ENCODE measurements at regions not wholly inside any gene's neighbourhood (a gene's known extent, or its start where the extent isn't known, plus 50 kb on each side); places are given as distances from the start of the nearest gene placed in this dataset.
"Not testable (repeated sequence)": the region's sequence is repeated elsewhere in the genome, so short reads cannot be mapped to it uniquely, and the experiment has no call there.

DNA sequence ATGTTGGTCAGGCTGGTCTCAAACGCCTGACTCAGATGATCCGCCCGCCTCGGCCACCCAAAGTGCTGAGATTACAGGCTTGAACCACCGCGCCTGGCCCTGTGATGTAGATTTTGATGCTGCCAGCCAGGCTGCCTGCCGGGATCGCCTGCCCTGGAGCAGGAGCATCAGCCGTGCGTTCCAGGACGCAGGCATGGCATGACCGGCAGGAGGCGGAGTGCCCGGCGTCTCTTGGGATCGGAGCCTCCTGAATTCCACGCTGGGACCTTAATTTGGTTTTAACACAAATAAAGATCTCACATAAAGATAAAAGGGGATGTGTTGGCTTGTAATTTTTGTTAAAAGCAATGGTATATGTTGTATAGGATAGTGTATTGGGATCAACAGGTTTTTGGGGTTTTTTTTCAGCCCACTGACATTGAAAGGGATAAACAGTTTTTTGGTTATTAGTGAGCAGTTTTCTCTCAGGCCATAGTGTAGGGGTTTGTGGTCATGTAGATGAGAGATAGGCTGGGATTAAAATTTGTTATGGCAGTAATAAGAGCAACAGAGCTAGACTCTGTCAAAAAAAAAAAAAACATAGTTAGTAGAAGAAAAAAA lies 1406.4 kb downstream of the UQCRFS1 start:
- 93 to 98% methylated on average over 10 to 17 of the region's 17 CpGs for WGBS, 2 donors
- Histone ChIP-seq H3K27ac (no peak overlapping the region), H3K4me1 (no peaks in the 10 kb centered on the region), H3K36me3 (replicated peaks in 1 of 2; ENCODE audit: insufficient read depth in 1 of 2, low read depth in 2 of 2) (no peaks in the 10 kb centered on the region), H3K4me3 (no peak overlapping the region), H3K27me3 (no peaks in the 10 kb centered on the region), H3K9me3 (peaks cover 0 to 5% (median 0%) of the 10 kb centered on the region in 3 donors)
- intact Hi-C loops (cut with DNase I) = no loop called here
- no peak for ATAC-seq
- TF ChIP-seq, protein P1, sequence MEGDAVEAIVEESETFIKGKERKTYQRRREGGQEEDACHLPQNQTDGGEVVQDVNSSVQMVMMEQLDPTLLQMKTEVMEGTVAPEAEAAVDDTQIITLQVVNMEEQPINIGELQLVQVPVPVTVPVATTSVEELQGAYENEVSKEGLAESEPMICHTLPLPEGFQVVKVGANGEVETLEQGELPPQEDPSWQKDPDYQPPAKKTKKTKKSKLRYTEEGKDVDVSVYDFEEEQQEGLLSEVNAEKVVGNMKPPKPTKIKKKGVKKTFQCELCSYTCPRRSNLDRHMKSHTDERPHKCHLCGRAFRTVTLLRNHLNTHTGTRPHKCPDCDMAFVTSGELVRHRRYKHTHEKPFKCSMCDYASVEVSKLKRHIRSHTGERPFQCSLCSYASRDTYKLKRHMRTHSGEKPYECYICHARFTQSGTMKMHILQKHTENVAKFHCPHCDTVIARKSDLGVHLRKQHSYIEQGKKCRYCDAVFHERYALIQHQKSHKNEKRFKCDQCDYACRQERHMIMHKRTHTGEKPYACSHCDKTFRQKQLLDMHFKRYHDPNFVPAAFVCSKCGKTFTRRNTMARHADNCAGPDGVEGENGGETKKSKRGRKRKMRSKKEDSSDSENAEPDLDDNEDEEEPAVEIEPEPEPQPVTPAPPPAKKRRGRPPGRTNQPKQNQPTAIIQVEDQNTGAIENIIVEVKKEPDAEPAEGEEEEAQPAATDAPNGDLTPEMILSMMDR (IDR thresholded peaks at IDR 0.05) = no peak
- no peak for TF ChIP-seq POLR2A (IDR thresholded peaks at IDR 0.05)
- DNase-seq = no peak

DNA sequence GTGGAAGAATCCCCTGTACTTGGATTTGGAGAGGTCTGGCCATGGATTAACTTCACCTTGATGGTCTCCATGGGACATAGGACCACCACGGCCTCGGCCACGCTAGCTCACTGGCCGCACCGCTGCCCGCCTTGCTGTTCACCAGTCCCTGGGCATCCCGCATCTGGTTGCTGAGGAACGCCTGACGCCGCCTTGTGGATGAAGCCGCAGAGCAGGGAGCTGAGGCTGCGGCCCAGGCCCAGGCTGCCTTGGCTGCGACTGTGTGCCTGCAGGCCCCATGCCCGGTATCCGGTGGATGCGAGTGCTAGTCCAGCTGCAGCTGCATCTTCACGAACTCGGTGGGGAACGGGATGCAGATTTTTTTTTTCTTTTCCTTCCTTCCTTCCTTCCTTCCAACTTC lies 1407.1 kb downstream of the UQCRFS1 start:
- intact Hi-C loops (cut with DNase I) = no loop called here
- H3K4me1 ChIP-seq = no peaks in the 10 kb centered on the region
- peaks cover 0 to 5% (median 0%) of the 10 kb centered on the region in 3 donors for H3K9me3 ChIP-seq
- ATAC-seq (no peak), DNase-seq (no peak)
- TF ChIP-seq POLR2A (IDR thresholded peaks at IDR 0.05) = no peak
- TF ChIP-seq, protein P1 (IDR thresholded peaks at IDR 0.05) = no peak
- 95 to 96% methylated on average over 14 to 19 of the region's 19 CpGs for WGBS, 2 donors
- no peak overlapping the region for H3K27ac ChIP-seq
- no peaks in the 10 kb centered on the region for H3K27me3 ChIP-seq
- H3K4me3 ChIP-seq = no peak overlapping the region
- H3K36me3 ChIP-seq (replicated peaks in 1 of 2; ENCODE audit: insufficient read depth in 1 of 2, low read depth in 2 of 2) = no peaks in the 10 kb centered on the region

DNA sequence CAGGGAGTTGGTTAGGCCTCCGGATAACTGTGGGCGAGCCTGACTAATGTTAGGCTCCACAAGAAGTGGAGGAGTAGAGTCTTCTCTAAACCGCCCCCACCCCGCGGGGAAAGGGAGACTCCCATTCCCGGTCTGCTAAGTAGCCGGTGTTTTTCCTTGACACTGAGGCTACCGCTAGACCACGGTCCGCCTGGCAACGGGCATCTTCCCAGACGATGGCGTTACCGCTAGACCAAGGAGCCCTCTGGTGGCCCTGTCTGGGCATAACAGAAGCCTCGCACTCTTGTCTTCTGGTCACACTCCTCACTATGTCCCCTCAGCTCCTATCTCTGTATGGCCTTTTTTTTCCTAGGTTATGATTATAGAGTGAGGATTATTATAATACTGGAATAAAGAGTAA lies 1410.7 kb downstream of the UQCRFS1 start:
- intact Hi-C loops (cut with DNase I); H3K4me3 ChIP-seq; H3K27me3 ChIP-seq; ATAC-seq; H3K27ac ChIP-seq; DNase-seq; H3K9me3 ChIP-seq; H3K4me1 ChIP-seq; H3K36me3 ChIP-seq (replicated peaks in 1 of 2; ENCODE audit: insufficient read depth in 1 of 2, low read depth in 2 of 2): not testable (repeated sequence)
- TF ChIP-seq, protein P1 (IDR thresholded peaks at IDR 0.05) = peak in 1 of 7 experiments; percentile 13
- 55 to 74% methylated on average over 13 to 15 of the region's 15 CpGs for WGBS, 2 donors

DNA sequence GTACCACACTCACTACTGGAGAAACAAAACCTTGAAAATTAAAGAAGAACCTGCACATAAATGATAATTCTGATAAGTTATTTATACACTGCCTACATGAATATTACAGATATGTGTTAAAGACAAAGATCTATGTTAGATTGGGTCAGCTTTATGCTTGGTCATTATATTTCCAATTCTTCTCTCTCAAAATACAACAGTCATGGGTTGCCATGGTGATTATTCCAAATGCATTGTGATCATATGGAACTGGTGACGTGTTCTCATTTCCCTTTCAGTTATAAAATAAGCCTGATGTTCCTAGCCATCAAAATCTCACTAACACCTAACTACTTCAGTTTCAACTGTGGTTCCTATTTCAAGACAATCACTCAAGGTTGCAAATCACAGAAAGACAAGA lies 1416.4 kb downstream of the UQCRFS1 start:
- ATAC-seq = no peak
- WGBS, 2 donors = 78 to 94% methylated on average over 1 of the region's 1 CpG
- intact Hi-C loops (cut with DNase I) = no loop called here

More for the DNA sequence above, 1416.4 kb downstream of the UQCRFS1 start:
- H3K36me3 ChIP-seq (replicated peaks in 1 of 2; ENCODE audit: insufficient read depth in 1 of 2, low read depth in 2 of 2) = no peaks in the 10 kb centered on the region
- H3K9me3 ChIP-seq = no peaks in the 10 kb centered on the region
- no peak for DNase-seq
- H3K4me1 ChIP-seq = peaks cover 18% of the 10 kb centered on the region
- H3K4me3 ChIP-seq = no peak overlapping the region
- no peaks in the 10 kb centered on the region for H3K27me3 ChIP-seq
- no peak for TF ChIP-seq POLR2A (IDR thresholded peaks at IDR 0.05)
- TF ChIP-seq, protein P1 (IDR thresholded peaks at IDR 0.05) = no peak
- no peak overlapping the region for H3K27ac ChIP-seq
